Progenitor cell of endocrine pancreas (in vitro differentiated cells): ENCODE measurements at regions not wholly inside any gene's neighbourhood (a gene's known extent, or its start where the extent isn't known, plus 50 kb on each side); places are given as distances from the start of the nearest gene placed in this dataset.

Source experiments
- DNase-seq: peaks from one replicate; pipeline ENCODE4 v3.0.0; 2021; ENCODE audit warnings: low spot score; ENCODE audit not compliant: unreplicated experiment
- H3K27ac Mint-ChIP-seq: 2 replicates; pipeline ENCODE4 v1.8.0; 2021; ENCODE audit warnings: mild to moderate bottlenecking, moderate library complexity, mixed read lengths
- H3K27me3 Mint-ChIP-seq: 2 replicates; pipeline ENCODE4 v1.8.0; 2021; ENCODE audit warnings: mixed read lengths
- H3K36me3 Mint-ChIP-seq: 2 replicates; pipeline ENCODE4 v1.8.0; 2022; ENCODE audit warnings: mixed read lengths; ENCODE audit not compliant: insufficient read depth
- H3K4me1 Mint-ChIP-seq: 2 replicates; pipeline ENCODE4 v1.8.0; 2021; ENCODE audit warnings: low read depth, mixed read lengths
- H3K4me3 Mint-ChIP-seq: 2 replicates; pipeline ENCODE4 v1.8.0; 2021; ENCODE audit warnings: low read depth, mild to moderate bottlenecking, moderate library complexity, mixed read lengths
- H3K9me3 Mint-ChIP-seq: 2 replicates; pipeline ENCODE4 v1.8.0; 2021; ENCODE audit warnings: low read depth, mixed read lengths
- CTCF ChIP-seq: fragments of 200-600 bp; sonication (generic); IDR thresholded peaks from one replicate; pipeline ENCODE4 v1.5.0; 2021; ENCODE audit warnings: antibody characterized with exemption, mild to moderate bottlenecking; ENCODE audit not compliant: unreplicated experiment

- no peak for TF ChIP-seq CTCF
- H3K9me3 Mint-ChIP-seq, result no peaks in the 10 kb centered on the region
Measured at GRCh38 chr1:60287536-60287935, 214.0 kb upstream of the C1orf87 start.

GRCh38 chr1:60283690-60284089 lies 210.1 kb upstream of the C1orf87 start:
- no peaks in the 10 kb centered on the region for H3K36me3 Mint-ChIP-seq
- TF ChIP-seq CTCF, result no peak
- peaks cover 6% of the 10 kb centered on the region for H3K27me3 Mint-ChIP-seq
- no peaks in the 10 kb centered on the region for H3K9me3 Mint-ChIP-seq
- no peak overlapping the region for H3K27ac Mint-ChIP-seq
- H3K4me3 Mint-ChIP-seq, result no peak overlapping the region
- DNase-seq, result no peak
- H3K4me1 Mint-ChIP-seq, result peaks cover 6% of the 10 kb centered on the region

More at GRCh38 chr1:60287536-60287935, 214.0 kb upstream of the C1orf87 start:
- Mint-ChIP-seq H3K27ac (no peak overlapping the region), H3K4me3 (no peak overlapping the region), H3K27me3 (no peaks in the 10 kb centered on the region), H3K4me1 (no peaks in the 10 kb centered on the region), H3K36me3 (no peaks in the 10 kb centered on the region)
- no peak for DNase-seq

- peak; percentile 27 for DNase-seq
- peak; percentile 77 for TF ChIP-seq CTCF
- H3K27me3 Mint-ChIP-seq, result peaks cover 6% of the 10 kb centered on the region
- no peak overlapping the region for H3K4me3 Mint-ChIP-seq
- H3K9me3 Mint-ChIP-seq, result no peaks in the 10 kb centered on the region
- H3K36me3 Mint-ChIP-seq, result no peaks in the 10 kb centered on the region
- no peak overlapping the region for H3K27ac Mint-ChIP-seq
- H3K4me1 Mint-ChIP-seq, result peaks cover 6% of the 10 kb centered on the region
Measured at GRCh38 chr1:60281360-60281932, 207.9 kb upstream of the C1orf87 start.

GRCh38 chr1:60280819-60281218 lies 207.2 kb upstream of the C1orf87 start:
- Mint-ChIP-seq H3K27ac (no peak overlapping the region), H3K4me3 (no peak overlapping the region), H3K9me3 (no peaks in the 10 kb centered on the region), H3K4me1 (peaks cover 6% of the 10 kb centered on the region), H3K27me3 (peaks cover 6% of the 10 kb centered on the region), H3K36me3 (no peaks in the 10 kb centered on the region)
- no peak for DNase-seq
- TF ChIP-seq CTCF, result no peak

- DNase-seq, result no peak
- no peak for TF ChIP-seq CTCF
- peaks cover 6% of the 10 kb centered on the region for H3K4me1 Mint-ChIP-seq
- H3K36me3 Mint-ChIP-seq, result no peaks in the 10 kb centered on the region
- no peak overlapping the region for H3K4me3 Mint-ChIP-seq
- H3K27me3 Mint-ChIP-seq, result peaks cover 6% of the 10 kb centered on the region
- H3K27ac Mint-ChIP-seq, result no peak overlapping the region
- H3K9me3 Mint-ChIP-seq, result no peaks in the 10 kb centered on the region
Measured at GRCh38 chr1:60280256-60280655, 206.7 kb upstream of the C1orf87 start.
